ENCODE measurements at regions not wholly inside any gene's neighbourhood (a gene's known extent, or its start where the extent isn't known, plus 50 kb on each side); places are given as distances from the start of the nearest gene placed in this dataset.
"Not testable (repeated sequence)": the region's sequence is repeated elsewhere in the genome, so short reads cannot be mapped to it uniquely, and the experiment has no call there.

- not testable (repeated sequence) for DNase-seq
These were observed 318.9 kb downstream of the UBE2NL start for GRCh38 chrX:144202726-144203125.

- DNase-seq: not testable (repeated sequence)
These were observed 324.6 kb downstream of the UBE2NL start for GRCh38 chrX:144208360-144209024.

GRCh38 chrX:144214651-144215050 is 330.8 kb downstream of the UBE2NL start:
- no peak for DNase-seq

- no peak for DNase-seq
These were observed 335.2 kb downstream of the UBE2NL start for GRCh38 chrX:144219035-144219434.

- not testable (repeated sequence) for DNase-seq
These were observed 347.4 kb downstream of the UBE2NL start for GRCh38 chrX:144231116-144231785.

GRCh38 chrX:144253356-144253755 is 369.5 kb downstream of the UBE2NL start:
- DNase-seq: no peak

GRCh38 chrX:144259054-144259453 is 375.2 kb downstream of the UBE2NL start:
- no peak for DNase-seq

- no peak for DNase-seq
These were observed 381.8 kb downstream of the UBE2NL start for GRCh38 chrX:144265641-144266040.

- peak; percentile 32 for DNase-seq
These were observed 391.5 kb downstream of the UBE2NL start for GRCh38 chrX:144275367-144275766.

- DNase-seq: no peak
These were observed 392.0 kb downstream of the UBE2NL start for GRCh38 chrX:144275843-144276242.

- DNase-seq: no peak
These were observed 409.4 kb downstream of the UBE2NL start for GRCh38 chrX:144293229-144293628.

GRCh38 chrX:144295921-144296320 is 412.1 kb downstream of the UBE2NL start:
- no peak for DNase-seq

- no peak for DNase-seq
These were observed 413.4 kb downstream of the UBE2NL start for GRCh38 chrX:144297221-144297620.

GRCh38 chrX:144327495-144327894 is 443.6 kb downstream of the UBE2NL start:
- no peak for DNase-seq

GRCh38 chrX:144333429-144333828 is 449.6 kb downstream of the UBE2NL start:
- no peak for DNase-seq

- no peak for DNase-seq
These were observed 450.7 kb downstream of the UBE2NL start for GRCh38 chrX:144334577-144334976.

GRCh38 chrX:144335402-144335801 is 451.5 kb downstream of the UBE2NL start:
- DNase-seq: no peak

GRCh38 chrX:144379156-144379555 is 495.3 kb downstream of the UBE2NL start:
- DNase-seq: peak; percentile 18

GRCh38 chrX:144388738-144389137 is 504.9 kb downstream of the UBE2NL start:
- DNase-seq: no peak

Data from NCI-H345 (cell line).